Natural killer cell (primary cell): ENCODE measurements at regions not wholly inside any gene's neighbourhood (a gene's known extent, or its start where the extent isn't known, plus 50 kb on each side); places are given as distances from the start of the nearest gene placed in this dataset.
"Not testable (repeated sequence)": the region's sequence is repeated elsewhere in the genome, so short reads cannot be mapped to it uniquely, and the experiment has no call there.

Experiments
- ATAC-seq, 3 donors: fragments of 150-1000 bp in 2 of 3; fragments of 200-7000 bp in 1 of 3; cut with Tn5 transposase; 1 replicate in 1 of 3; 2 replicates in 2 of 3; pipeline ENCODE4 v1.10.0; 2021; ENCODE audit warnings: mild to moderate bottlenecking in 2 of 3, moderate library complexity in 2 of 3
- DNase-seq, 2 donors: peaks; one replicate each; pipeline versions ENCODE4 v3.0.0 to v3.0.0-alpha.2; 2013 to 2021; ENCODE audit warnings: mixed read lengths in 1 of 2
- H3K27ac ChIP-seq: one replicate; pipeline ENCODE4 v1.5.1; 2013; ENCODE audit warnings: mild to moderate bottlenecking, low read length
- H3K27me3 ChIP-seq: one replicate; pipeline ENCODE4 v1.6.1; 2013; ENCODE audit warnings: low read length; ENCODE audit not compliant: control insufficient read depth, insufficient read depth
- H3K36me3 ChIP-seq: one replicate; pipeline ENCODE4 v1.6.1; 2013; ENCODE audit warnings: low read length; ENCODE audit not compliant: control insufficient read depth, insufficient read depth
- H3K4me1 ChIP-seq: one replicate; pipeline ENCODE4 v1.6.1; 2013; ENCODE audit warnings: low read length; ENCODE audit not compliant: control insufficient read depth, insufficient read depth
- H3K4me3 ChIP-seq: one replicate; pipeline ENCODE4 v1.5.1; 2013; ENCODE audit warnings: low read length
- H3K9me3 ChIP-seq: one replicate; pipeline ENCODE4 v1.6.1; 2013; ENCODE audit warnings: low read length; ENCODE audit not compliant: control insufficient read depth, insufficient read depth
- H3K27ac Mint-ChIP-seq, 2 donors: one replicate each; pipeline ENCODE4 v1.8.0; 2022; ENCODE audit warnings: mild to moderate bottlenecking in 2 of 2, mixed read lengths in 2 of 2, moderate library complexity in 1 of 2
- H3K27me3 Mint-ChIP-seq, 2 donors: one replicate each; pipeline ENCODE4 v1.8.0; 2022; ENCODE audit warnings: low read depth in 2 of 2, mixed read lengths in 2 of 2
- H3K36me3 Mint-ChIP-seq: one replicate; pipeline ENCODE4 v1.8.0; 2022; ENCODE audit warnings: mixed read lengths
- H3K4me1 Mint-ChIP-seq, 2 donors: one replicate each; pipeline ENCODE4 v1.8.0; 2022; ENCODE audit warnings: mixed read lengths in 2 of 2
- H3K4me3 Mint-ChIP-seq: one replicate; pipeline ENCODE4 v1.8.0; 2022; ENCODE audit warnings: mild to moderate bottlenecking, moderate library complexity, mixed read lengths
- H3K9me3 Mint-ChIP-seq, 2 donors: one replicate each; pipeline ENCODE4 v1.8.0; 2022; ENCODE audit warnings: mixed read lengths in 2 of 2
- WGBS: methylation state at CpG from one replicate; pipeline ENCODE4 v1.1.7; 2013; ENCODE audit warnings: missing lambda C conversion rate; ENCODE audit not compliant: insufficient coverage; 5-methylcytosine and 5-hydroxymethylcytosine counted together
- intact Hi-C: fragments of 100-400 bp; cut with micrococcal nuclease; formaldehyde crosslinking; loops from one replicate; pipeline ENCODE4 v1.14.2; 2022

DNA sequence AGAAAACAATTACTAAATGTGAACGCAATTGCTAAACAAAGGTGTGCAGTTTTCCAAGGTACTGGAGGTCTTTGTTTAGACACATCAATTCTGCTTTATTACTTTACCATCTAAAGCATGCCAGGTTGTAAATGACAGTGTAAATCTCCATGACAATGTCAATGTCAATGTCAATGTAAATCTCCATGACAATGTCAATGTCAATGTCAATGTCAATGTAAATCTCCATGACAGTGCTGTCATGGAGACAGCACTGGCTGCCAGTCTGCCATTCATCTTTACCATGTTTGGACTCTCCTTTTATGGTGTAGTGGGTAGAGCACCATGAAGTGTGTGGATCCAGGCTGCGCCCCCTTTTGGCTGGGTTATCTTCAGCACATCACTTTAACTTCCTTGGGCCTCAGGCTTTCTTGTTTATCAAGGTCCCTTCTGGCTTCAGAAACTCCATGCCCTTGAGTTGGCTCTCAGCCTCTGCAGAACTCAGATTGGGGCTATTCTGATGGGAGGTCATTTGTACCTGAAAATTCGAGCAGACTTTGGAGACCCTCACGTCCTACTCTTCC lies 149.1 kb downstream of the BCL2L11 start:
- H3K27ac Mint-ChIP-seq, intact Hi-C loops, H3K27ac ChIP-seq, H3K4me1 ChIP-seq, H3K9me3 ChIP-seq, ATAC-seq, H3K4me3 Mint-ChIP-seq, H3K4me3 ChIP-seq, H3K36me3 Mint-ChIP-seq, H3K9me3 Mint-ChIP-seq, DNase-seq, H3K36me3 ChIP-seq, H3K27me3 ChIP-seq, H3K4me1 Mint-ChIP-seq, H3K27me3 Mint-ChIP-seq: not testable (repeated sequence)
- no CpG with 5 or more reads among the region's 4 CpGs for WGBS

DNA sequence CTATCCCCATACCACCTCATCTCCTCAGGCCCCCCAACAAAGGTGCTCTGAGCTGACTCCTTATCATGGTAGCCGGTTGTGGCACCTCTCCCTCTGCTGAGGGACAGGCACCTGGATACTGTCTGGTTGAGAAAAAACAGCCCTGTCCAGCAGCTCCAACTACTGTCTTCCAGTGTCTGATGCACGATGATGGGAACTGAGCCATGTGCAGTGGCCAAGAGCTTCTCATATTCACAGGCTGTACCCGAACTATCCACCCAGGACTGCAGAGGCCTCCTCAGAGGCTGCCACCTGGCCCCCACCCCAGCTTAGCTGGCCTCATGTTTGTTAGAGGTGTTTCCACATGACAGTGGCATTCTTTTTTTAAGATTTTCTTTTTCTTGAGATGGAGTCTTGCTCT lies 149.9 kb downstream of the BCL2L11 start:
- H3K9me3 ChIP-seq, H3K4me1 ChIP-seq, intact Hi-C loops, H3K9me3 Mint-ChIP-seq, H3K36me3 ChIP-seq, ATAC-seq, H3K36me3 Mint-ChIP-seq, H3K27me3 Mint-ChIP-seq, H3K4me3 Mint-ChIP-seq, H3K4me3 ChIP-seq, H3K27ac Mint-ChIP-seq, H3K4me1 Mint-ChIP-seq, H3K27me3 ChIP-seq, H3K27ac ChIP-seq, DNase-seq: not testable (repeated sequence)
- WGBS, result no CpG with 5 or more reads among the region's 3 CpGs

DNA sequence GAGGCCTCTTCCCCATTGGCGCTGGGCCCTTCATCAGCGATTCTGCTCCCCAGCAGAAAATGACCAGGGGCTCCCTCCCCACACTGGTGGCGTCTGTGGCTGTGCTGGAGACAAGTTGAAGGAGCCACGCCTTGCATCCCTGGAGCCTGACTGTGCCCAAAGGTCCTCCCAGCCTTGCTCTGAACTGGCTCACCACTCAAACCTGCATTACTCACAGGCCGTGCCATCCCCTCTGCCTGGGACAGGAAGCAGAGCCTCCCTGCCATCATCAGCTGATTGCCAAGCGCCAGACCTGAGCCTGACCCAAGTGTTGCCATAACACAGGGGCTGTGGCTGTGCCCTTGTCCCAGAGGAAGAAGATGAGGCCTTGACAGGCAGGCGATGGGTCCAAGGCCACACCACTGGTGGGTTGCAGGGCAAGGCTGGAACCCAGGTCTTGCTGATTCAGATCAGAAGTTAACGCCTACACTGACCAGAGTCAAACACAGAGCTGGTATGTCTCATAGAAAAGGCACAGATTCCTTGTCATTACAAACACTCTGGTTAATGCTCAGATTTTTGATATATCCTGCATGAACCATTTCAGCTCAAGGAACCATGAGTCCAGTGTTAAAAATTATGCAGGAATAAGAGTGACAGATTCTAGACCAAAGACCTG lies 151.1 kb downstream of the BCL2L11 start:
- H3K27ac Mint-ChIP-seq, H3K9me3 ChIP-seq, H3K27me3 ChIP-seq, H3K27ac ChIP-seq, H3K36me3 ChIP-seq, H3K27me3 Mint-ChIP-seq, H3K36me3 Mint-ChIP-seq, H3K4me1 Mint-ChIP-seq, H3K4me3 Mint-ChIP-seq, ATAC-seq, intact Hi-C loops, H3K9me3 Mint-ChIP-seq, DNase-seq, H3K4me3 ChIP-seq, H3K4me1 ChIP-seq: not testable (repeated sequence)
- WGBS, result 100% methylated on average over 4 of the region's 8 CpGs

DNA sequence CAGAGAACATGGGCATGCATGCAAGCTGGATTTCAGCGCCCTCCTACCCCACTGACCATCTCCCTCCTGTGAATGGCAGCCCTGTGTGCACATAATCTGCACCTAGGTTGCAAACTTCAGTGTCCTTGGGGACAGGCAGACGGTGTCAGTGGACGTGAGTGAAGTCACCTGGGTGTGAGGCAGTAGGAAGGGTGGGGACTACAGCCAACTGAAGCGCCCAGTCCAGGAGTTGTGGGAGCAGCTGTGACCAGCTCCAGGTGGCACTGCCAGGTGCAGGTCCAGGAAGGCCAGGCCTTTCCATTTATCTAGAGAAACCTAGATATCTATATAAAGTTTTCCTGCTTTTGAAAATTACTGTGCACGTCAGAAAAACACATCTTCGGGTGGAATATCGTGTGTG lies 152.3 kb downstream of the BCL2L11 start:
- H3K9me3 ChIP-seq, DNase-seq, H3K9me3 Mint-ChIP-seq, H3K4me1 ChIP-seq, H3K4me3 Mint-ChIP-seq, intact Hi-C loops, H3K27me3 ChIP-seq, H3K27me3 Mint-ChIP-seq, H3K36me3 ChIP-seq, ATAC-seq, H3K36me3 Mint-ChIP-seq, H3K27ac Mint-ChIP-seq, H3K4me3 ChIP-seq, H3K27ac ChIP-seq, H3K4me1 Mint-ChIP-seq: not testable (repeated sequence)
- 78% methylated on average over 3 of the region's 7 CpGs for WGBS

DNA sequence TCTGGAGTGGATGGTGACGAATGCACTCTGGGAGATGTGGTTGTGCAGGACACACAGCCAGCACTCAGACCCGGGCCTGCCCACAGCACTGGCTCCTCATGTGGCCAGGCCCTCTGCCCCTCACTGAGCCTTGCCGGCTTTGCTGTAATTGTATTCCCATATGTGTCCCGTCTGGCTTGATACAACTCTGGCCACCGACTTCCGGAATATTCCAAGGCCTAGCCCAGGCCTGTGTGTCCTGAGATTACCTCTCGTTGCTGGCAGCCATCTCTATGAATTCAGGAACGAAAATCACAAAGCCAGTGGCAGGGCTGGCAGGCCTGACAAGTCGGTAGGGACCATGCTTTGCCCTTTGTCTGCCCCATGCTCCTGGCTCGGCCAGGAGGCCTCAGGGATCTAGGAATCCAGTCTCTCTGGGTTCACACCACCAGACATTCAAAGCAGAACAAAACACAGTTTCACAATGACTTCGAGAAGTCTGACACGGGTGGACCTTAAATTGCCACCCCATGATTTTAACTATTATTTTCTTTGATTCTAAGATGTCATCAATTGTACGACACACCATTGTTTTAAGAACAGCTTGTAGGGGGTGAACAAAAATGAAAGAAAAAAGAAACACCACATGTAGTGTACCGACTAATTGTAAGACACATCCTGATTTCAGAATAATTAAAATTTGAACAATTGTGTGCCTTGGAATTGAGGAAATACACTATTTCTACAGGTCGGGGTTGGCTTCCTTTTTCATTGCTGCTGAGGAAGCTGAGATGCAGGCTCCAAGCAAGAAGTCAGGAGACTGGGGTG lies 154.5 kb downstream of the BCL2L11 start:
- H3K4me3 ChIP-seq, H3K27me3 Mint-ChIP-seq, H3K9me3 Mint-ChIP-seq, H3K36me3 Mint-ChIP-seq, DNase-seq, H3K4me1 ChIP-seq, H3K27me3 ChIP-seq, intact Hi-C loops, H3K4me3 Mint-ChIP-seq, H3K36me3 ChIP-seq, H3K4me1 Mint-ChIP-seq, H3K9me3 ChIP-seq, ATAC-seq, H3K27ac ChIP-seq, H3K27ac Mint-ChIP-seq: not testable (repeated sequence)
- WGBS, result 92% methylated on average over 8 of the region's 15 CpGs

DNA sequence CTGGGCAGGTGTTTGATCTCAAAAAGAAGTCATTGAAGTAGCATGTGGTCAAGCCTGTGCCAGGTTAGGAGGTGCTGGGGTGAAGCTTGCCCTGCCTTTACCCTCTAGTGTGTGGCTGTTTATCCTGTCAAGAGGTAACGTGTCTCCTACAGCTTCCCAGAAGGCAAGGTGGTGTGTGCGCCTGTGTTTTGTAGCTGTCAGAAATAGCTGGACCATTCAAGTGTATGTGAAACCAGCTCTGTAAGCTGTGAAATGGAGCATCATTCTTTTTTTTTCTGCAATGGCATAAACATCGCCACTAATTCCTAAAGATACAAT lies 155.1 kb downstream of the BCL2L11 start:
- H3K4me3 Mint-ChIP-seq, ATAC-seq, intact Hi-C loops, H3K27ac ChIP-seq, H3K27ac Mint-ChIP-seq, H3K4me3 ChIP-seq, H3K9me3 Mint-ChIP-seq, H3K27me3 ChIP-seq, H3K4me1 ChIP-seq, DNase-seq, H3K4me1 Mint-ChIP-seq, H3K36me3 ChIP-seq, H3K9me3 ChIP-seq, H3K27me3 Mint-ChIP-seq, H3K36me3 Mint-ChIP-seq: not testable (repeated sequence)
- no CpG with 5 or more reads among the region's 3 CpGs for WGBS

DNA sequence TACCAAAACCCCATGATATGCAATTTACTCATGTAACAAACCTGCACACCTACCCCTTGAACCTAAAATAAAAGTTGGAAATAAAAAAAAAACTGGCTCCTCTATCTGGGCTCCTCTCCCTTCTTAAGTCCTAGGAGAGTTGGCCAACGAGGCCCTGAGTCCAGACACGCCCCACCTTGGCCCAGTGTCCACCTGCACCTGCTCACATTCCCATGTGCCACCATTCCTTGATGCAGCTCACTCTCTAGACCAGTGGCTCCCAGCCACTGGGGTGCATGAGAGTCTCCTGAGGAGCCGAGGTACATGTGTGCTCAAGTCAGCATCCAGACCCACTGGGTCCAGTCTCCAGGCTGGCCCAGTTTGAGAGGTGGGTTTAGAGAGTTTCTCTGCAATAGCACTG lies 157.4 kb downstream of the BCL2L11 start:
- ATAC-seq, H3K9me3 Mint-ChIP-seq, H3K4me1 ChIP-seq, intact Hi-C loops, H3K36me3 ChIP-seq, H3K27me3 Mint-ChIP-seq, H3K4me1 Mint-ChIP-seq, H3K27ac ChIP-seq, H3K4me3 Mint-ChIP-seq, H3K27me3 ChIP-seq, H3K36me3 Mint-ChIP-seq, H3K27ac Mint-ChIP-seq, H3K9me3 ChIP-seq, H3K4me3 ChIP-seq, DNase-seq: not testable (repeated sequence)
- WGBS, result 75% methylated on average over 1 of the region's 3 CpGs
